ENCODE measurements at regions not wholly inside any gene's neighbourhood (a gene's known extent, or its start where the extent isn't known, plus 50 kb on each side); places are given as distances from the start of the nearest gene placed in this dataset.
"Not testable (repeated sequence)": the region's sequence is repeated elsewhere in the genome, so short reads cannot be mapped to it uniquely, and the experiment has no call there.

DNA sequence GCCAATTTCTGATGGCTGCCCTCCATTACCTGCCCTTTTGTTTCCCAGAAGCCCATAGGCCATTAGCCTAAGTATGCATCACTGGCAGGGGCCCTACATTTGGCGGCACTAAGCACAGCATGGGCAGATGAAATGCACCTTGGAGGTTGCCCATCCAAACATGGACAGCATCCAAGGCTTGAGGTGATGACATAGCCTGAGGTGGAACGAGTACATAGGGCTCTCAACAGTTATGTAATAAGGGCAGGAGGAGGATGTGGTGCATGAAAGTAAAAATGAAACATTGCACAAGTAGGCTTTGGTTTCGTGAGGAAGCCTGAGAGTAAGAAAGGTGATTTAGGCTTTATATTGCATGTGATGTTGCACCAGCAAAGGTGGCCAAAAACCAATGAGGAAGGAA is 148.1 kb downstream of the FAM76B start:
- DNase-seq = peak; percentile 80

DNA sequence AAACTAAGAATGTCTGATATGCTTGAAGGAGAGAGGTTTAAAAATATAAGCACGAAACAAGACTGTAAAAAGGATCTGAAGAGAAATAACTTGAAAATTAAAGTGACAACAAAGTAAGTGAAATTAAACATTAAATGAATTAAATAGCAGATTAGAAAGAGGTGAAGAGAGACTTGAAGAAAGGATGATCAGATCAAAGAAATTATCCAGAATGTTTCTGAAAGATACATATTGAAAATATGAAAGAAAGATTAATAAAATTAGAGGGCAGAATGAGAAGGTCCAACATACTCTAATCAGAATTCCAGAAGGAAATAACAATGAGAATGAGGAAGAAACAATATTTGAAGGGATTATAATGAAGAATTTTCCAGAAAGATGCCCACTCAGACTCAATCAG is 151.1 kb downstream of the FAM76B start:
- no peak for DNase-seq

DNA sequence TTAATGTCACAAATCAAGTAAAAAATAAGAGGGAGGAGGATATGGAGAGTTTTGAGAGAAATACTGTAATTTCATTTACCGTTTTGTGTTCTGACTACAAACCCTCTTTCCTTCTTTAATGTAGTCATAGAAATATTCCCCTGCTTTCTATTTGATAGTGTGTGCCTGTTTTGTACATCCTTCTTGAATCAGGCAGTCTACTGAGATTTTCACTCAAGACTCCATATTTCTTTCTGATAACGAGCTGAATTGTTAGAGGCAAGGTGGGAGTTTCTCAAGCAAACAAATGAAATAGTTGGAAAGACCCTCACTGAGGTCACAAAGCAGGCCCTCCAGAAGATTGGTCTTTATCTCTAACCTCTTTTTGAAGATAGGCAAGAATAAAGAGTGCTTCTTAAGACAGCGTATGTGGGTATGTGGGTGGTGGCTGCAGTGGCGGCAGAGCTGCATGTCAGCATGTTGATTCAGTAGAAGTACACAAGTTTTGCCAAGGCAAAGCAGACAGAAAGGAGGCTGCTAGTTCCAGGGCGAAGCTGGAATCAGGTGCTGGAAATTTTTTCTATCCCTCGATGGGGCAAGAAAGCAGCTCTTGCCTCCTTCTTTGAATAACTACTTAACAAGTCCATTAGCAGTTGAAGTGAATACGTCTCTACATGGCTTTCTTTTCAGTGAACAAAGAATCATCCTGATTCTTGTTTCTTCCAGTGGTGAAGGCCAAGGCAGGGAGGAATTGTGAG is 164.2 kb downstream of the FAM76B start:
- DNase-seq = no peak

DNA sequence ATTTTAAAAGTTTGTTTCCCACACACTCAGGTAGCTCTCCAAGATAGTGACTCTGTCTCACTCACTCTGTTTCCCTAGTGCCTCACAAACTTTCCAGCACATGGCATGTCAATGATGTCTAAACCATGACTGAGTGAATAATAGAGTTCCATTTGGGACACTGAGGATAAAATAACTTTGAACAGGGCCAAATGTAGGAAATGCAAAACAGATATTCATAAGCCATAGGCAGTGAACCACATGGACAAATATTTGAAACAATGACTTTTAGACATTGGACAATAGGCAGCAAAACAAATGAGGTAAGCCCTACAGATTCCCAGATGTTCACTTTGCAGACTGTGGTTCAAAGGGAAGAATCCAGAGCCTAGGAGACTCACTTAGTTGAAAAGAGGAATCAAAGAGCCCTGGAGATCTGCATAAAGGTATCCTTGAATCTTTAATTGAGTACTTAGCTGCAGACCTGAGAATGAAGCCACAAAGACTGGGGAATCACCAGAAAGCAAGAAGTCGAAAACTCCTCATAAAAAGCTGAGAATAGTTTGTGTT is 173.3 kb downstream of the FAM76B start:
- DNase-seq = no peak

DNA sequence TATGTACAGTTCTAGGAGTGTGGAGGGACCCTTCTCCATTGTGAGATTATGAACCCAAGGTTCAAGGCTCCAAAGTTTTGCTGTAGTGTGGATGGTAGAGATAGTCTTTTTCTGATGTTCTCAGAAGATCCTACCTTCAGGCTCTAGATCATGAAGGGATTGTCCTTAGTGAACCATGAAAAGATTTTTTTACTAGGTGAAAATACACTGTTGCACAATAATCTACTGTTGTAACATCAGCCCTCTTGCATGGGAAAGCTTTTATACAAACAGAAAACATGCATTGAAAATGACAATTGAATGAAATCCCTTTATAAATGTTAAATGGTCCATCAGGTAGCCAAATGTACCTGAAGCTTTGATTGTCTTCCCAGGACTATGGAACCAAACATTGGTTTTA is 177.8 kb downstream of the FAM76B start:
- no peak for DNase-seq

DNA sequence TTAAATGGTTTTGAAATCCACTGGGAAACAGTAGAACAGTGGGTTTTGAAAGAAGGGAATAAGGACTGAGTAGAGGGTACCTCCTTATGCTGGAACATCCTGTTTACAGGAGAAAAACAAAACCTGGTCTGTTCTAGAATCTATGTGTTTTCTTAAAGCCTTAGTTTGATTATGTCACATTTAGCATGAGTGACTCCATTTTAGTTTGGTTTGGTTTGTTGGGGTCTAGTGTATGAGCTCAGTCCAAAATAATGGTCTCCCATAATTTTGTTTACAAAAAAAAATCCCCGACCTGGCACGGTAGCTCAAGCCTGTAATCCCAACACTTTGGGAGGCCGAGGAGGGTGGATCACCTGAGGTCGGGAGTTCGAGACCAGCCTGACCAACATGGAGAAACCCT is 179.4 kb downstream of the FAM76B start:
- DNase-seq = not testable (repeated sequence)

DNA sequence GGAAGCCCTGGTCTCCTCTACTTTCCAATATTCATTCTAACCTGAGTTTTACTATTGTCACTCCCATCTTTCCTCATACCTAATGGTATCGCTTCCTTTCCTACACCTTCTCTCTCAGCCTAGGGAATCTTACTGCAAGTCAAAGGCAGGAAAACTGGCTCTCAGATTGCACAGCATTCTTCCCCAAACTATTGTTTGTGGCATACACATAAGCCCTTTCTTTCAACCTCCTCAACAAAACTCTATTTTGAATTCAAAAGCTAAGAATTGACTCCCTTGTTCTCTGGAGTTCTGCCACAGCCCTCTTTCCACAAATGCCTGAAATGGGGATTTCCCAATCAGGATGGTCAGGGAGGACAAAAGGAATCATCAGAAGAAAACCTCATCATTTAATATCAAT is 181.5 kb downstream of the FAM76B start:
- no peak for DNase-seq

DNA sequence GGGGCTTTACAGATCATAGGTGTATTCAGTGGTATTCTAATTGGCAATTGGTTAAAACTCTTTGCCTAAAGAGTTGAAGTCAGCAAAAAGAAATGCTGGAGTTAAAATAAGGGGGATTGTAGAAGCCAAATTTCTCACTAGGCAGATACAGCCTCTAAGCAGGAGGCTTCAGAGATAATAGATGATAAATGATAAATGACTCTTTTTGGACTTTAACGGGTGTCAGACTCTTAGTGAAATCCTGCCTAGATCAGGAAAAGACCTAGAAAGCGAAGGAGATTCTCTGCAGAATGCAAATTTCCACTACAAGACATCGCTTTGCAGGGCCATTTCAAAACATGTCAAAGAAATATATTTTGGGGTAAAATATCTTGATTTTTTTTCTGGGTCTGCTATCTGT is 182.8 kb downstream of the FAM76B start:
- no peak for DNase-seq

DNA sequence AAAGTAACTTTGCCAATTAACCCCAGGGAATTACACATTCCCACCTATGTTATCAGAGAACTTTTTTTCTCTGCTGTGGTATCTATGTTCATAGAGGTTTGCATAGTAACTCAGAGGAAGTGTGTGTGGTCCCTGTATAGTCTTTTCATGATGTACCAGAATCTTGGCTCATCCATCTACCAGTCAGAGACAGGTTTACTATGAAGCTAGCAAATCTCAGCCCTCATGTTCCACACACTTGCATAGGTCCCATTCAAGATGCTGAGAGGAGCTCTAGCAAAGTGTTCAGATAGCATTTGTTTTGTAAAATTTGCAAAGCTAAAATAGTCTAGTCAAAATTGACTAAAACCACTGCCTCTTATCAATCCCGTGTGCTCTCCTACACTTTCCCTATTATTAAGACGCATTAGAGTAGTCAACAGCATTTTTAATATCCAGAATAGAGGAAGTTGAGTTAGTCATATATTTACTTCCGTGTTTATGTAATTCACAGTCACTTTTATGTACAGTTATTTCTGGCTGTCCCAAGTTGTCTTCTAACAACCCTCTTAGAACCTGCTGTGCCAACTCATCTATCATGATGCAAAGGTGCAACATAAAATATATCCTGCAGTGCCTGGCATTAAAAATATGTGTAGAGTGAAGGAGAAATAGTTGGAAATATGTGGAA is 184.2 kb downstream of the FAM76B start:
- DNase-seq = no peak

DNA sequence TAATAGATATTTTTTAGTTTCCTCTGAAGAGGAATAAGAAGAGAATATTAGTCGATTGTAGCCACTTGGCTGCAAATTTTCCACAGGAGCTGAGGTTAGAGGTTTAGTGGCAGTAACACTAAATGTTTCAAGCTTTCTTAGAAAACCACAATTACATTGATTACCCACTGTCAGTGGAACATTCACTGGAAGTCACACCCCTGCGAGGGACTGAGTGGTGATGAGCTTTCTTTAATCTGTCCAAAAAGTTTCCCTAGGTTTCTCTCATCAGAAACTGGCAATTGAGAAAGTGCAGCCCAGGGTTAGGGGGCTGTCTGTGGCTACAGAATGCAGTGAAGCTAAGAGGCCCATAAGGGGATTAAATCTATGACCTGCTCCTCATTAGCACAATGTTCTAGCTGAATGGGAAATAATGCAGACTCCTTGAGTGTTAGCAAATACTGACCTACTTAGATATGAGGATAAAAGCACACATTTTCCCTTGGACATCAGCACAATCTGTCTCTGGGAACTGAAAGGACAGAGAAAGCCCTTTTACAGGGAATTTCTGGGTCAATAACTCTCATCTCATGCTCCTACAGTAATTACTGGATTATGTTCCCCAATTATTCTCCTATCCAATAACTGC is 189.5 kb downstream of the FAM76B start:
- peak; percentile 18 for DNase-seq

DNA sequence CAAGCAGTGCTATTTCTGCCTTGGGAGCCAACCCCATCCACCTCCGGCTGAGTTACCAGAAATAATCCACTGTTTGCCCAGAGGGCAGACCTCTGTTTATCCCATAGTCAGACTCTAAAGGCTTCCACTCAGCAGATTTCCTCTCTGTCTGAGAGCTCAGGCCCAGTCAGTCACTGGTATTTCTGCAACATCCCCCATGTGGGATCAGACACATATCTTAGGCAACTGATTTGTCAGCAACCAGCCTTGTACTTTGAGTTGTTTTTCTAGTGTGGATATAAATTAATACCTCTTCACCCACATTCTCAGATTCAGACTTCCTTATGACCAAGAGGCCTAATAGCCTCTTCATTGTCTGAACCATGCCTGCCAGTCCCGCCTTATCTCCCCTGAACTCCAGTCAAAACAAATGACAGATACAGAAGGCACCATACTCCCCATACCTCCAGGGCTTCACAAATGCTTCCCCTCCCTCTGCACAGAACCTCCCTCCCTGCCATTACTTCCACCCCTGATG is 193.6 kb downstream of the FAM76B start:
- no peak for DNase-seq

DNA sequence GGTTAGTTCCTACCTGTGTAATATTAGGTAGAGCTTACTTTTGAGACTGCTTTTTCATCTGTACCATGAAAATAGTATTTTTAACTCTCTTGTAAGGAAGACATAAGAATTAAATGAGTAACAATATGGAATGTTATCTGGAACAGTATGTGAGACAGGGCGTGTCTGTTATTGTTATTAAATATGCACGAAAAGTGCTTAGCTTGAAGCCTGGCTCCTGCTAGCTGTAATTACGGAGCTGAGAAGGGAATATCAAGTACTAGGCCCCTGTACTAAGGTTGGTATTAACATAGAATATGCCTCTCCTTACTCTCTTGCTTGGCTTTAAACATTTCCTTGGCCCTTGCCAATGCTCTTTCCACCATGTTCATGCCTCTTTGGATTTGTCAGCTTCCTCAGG is 194.0 kb downstream of the FAM76B start:
- no peak for DNase-seq

DNA sequence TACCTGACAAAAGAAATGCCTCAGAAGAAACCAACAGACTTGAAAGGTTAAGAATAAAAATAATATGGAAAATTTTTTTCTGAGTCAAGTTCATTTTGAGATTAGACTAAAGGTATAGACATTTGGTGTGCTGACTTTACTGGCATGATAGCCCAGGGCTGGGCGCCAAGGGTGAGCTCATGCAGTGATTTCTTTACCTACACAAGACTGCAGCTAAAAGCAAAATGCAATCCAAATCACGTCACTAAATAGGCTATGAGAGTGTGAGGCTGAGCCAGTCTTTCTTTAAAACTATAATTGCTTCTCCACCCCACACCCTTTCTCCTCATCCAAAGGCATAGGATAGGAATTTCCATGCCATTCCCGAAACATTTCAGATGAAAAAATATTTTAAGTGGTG is 196.5 kb downstream of the FAM76B start:
- no peak for DNase-seq

DNA sequence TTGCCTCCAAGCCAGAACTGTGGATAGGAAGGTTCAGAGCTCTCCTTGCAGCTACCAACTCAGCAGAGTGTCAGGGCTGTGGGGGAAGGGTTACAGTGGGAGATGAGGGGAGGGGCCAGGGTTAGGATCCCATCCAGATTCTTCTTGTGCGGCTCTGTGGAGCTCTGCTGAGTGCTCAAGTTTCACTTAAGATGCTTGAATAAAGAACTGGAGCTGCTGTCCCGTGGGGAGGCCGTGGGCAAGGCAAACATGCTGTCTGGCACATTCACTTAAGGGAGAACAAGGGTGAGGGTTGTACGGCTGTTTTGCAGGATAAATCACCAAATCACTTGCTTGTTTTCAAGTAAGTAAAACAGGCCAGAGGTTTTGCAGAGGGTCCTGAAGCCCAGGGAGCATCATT is 197.1 kb downstream of the FAM76B start:
- DNase-seq = no peak

DNA sequence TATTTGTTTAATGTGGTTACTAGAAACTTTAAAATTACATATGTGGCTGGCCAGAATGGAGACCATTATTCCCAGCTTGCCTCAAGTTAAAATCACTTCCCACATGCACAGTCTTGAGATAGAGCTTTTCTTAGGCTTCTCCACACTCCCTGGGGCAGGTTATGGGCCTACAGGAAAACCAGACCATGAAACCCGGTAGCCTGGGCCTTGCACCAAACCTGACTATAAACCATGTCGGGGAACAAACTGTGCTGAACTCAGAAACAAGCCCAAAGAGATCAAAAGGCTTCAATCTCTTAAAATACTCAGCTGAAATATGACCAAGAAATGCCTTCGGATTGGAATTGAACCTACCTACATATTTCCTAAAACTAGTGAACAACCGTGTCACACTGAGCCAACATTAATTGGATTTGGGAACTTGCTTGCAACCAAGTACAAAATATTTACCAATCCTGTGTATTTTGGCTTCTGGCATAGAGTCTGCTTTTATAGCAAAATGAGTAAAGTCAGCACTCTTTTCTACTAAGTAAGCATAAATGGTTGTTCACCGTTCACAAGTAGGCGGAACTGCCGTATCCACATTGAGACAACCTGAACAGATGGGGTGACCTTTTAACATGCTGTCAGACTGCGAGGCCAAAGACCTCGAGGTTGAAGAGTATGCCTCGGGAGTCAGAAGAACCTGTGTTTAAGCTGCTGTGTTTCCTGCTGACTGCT is 199.5 kb downstream of the FAM76B start:
- DNase-seq = no peak

DNA sequence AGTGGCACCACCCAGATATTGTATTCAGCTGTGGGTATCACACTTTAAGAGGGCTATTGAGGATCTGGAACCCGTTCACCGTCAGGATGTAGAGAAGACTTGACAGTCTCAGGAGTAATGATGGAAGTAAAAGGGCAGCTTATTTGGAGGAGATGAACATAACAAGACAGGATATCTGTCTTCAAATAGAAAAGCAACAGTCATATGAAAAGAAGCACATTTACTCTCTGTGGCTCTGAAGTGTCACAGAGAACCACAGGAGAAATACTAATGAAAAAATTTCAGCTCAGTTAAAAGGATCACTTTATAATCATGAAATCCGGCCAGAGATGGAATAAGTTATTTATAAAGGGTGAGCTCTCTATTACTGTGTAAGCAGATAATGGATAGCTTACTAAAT is 200.8 kb downstream of the FAM76B start:
- DNase-seq = peak; percentile 24

DNA sequence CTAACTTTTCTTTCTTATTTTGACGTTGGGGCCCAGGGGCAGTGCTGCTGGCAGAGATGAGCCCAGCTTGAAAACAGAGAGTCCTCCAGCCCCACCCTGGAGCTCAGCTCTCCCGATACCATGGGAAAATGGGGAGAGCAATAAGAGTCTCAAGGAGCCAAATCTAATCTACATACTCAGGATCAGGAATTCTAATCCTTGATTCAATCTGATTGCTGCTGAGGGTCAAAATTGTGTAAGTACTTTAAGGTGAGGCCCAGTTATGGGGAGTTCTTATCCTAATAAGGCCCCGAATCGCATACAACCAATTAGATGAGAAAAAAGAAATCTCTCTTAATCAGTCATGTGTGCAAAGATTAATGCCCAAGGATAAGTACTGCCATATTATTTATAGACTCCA is 202.9 kb downstream of the FAM76B start:
- no peak for DNase-seq

DNA sequence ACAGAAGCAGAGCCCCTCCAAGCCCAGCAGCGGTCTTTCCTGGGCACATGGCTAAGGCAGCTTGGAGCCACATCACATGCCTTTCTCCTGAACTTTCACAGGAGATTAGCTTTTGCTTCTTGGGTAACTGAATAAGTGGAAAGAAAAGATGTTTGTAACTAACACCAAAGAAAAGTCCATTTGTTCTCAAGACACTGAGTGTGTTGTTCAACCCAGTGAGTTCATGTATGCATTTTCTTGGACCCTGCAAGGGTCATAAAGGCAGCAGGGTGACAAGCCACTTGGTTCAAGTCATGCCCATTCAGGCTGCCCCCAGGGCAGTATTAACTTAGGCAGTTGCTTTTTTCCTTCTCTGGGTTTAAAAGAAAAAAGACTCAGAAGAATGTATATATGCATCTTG is 203.4 kb downstream of the FAM76B start:
- DNase-seq = no peak

DNA sequence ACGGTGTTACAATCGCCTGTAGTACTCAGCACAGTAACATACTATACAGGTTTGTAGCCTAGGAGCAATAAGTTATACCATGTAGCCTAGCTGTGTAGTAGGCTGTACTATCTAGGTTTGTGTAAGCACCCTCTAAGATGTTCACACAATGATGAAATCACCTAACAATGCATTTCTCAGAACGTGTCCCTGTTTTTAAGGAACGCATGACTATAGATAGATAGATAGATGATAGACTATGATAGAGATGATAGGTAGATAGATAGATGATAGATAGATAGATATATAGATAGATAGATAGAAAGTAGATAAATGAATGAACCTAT is 203.9 kb downstream of the FAM76B start:
- DNase-seq = no peak

DNA sequence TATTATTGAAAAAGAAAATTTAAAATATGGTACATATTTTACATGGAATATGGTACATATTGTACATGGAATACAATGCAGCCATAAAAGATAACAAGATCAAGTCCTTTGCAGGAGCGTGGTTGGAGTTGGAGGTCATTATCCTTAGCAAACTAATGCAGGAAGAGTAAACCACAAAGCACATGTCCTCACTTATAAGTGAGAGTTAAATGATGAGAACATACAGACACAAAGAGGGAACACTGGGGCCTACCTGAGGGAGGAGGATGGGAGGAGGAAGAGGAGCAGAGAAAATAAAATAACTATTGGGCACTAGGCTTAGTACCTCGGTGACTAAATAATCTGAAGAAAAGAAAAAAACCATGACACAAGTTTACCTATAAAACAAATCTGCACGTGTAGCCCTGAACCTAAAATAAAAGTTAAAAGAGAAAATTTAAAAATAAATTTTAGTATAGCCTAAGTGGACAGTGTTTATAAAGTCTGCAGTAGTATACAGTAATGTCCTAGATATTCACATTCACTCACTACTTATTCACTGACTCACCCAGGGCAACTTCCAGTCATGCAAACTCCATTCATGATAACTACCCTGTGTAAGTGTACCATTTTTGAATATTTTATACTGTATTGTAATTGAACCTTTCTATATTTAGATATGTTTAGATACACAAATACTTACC is 204.4 kb downstream of the FAM76B start:
- DNase-seq = no peak

DNA sequence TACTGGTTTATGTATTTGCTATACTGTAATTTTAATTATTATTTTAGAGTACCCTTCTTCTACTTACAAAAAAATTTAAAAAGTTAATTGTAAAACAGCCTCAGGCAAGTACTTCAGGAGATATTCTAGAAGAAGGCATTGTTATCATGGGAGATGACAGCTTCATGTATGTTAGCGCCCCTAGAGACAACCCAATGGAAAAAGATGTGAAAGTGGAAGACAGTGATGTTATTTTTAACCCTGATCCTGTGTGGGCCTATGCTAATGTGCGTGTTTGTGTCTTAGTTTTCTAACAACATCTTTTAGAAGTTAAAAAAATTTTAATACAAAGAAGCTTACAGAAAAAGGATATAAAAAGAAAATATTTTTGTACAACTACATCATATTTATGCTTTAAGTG is 205.0 kb downstream of the FAM76B start:
- DNase-seq = no peak

DNA sequence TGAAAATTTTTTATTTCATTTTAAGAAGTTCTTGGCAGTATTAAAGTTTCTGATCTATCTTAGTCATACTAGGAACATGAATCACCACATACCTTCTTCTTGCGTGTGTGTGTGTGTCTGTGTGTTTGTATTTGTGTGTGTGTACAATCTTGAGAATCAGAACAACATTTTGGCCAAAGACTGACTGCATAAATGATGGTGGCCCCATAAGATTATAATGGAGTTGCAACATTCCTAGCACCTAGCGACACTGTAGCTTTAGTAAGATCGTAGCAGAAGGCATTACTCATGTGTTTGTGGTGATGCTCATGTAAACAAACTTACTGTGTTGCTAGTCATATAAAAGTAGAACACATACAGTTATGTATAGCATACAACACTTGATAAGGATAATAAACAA is 205.4 kb downstream of the FAM76B start:
- DNase-seq = peak; percentile 35
